OCI-LY3 (cell line): ENCODE measurements at regions not wholly inside any gene's neighbourhood (a gene's known extent, or its start where the extent isn't known, plus 50 kb on each side); places are given as distances from the start of the nearest gene placed in this dataset.

Experiments
- EZH2phosphoT487 ChIP-seq: fragments of 200-600 bp; shearing (Covaris generic); IDR thresholded peaks from 2 replicates; pipeline ENCODE4 v1.6.1; 2018; ENCODE audit warnings: antibody characterized with exemption, mixed run types, low read depth
- TF ChIP-seq, protein P1 (sequence below): fragments of 200-600, 300-600 bp; sonication (generic); IDR thresholded peaks from 2 replicates; pipeline ENCODE4 v1.5.1; 2014; ENCODE audit warnings: antibody characterized with exemption, low read length, low read depth

DNA sequence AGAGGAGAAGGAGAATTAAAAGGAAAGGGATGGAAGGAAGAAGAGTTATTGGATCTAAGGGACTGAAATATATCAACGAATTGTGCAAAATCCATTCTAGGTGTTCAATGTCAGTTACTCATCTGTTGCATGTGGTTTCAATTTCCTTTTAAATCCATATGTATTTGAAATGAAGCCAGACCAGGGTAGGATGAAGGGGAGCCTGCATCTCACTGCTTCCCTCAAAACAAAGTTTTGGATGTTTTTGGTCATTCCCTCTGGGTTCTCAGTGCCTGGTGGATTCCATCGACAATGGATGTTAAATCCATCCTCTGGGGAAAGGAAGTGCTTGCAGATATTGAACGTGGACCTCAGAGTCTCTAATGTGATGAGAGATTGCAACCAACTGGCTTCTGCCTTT lies 103.5 kb upstream of the XYLT1 start:
- TF ChIP-seq, protein P1, sequence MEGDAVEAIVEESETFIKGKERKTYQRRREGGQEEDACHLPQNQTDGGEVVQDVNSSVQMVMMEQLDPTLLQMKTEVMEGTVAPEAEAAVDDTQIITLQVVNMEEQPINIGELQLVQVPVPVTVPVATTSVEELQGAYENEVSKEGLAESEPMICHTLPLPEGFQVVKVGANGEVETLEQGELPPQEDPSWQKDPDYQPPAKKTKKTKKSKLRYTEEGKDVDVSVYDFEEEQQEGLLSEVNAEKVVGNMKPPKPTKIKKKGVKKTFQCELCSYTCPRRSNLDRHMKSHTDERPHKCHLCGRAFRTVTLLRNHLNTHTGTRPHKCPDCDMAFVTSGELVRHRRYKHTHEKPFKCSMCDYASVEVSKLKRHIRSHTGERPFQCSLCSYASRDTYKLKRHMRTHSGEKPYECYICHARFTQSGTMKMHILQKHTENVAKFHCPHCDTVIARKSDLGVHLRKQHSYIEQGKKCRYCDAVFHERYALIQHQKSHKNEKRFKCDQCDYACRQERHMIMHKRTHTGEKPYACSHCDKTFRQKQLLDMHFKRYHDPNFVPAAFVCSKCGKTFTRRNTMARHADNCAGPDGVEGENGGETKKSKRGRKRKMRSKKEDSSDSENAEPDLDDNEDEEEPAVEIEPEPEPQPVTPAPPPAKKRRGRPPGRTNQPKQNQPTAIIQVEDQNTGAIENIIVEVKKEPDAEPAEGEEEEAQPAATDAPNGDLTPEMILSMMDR: no peak
- no peak for TF ChIP-seq EZH2phosphoT487
